HL-60 (cell line): ENCODE measurements at regions not wholly inside any gene's neighbourhood (a gene's known extent, or its start where the extent isn't known, plus 50 kb on each side); places are given as distances from the start of the nearest gene placed in this dataset.

Experiments used
- CTCF ChIP-seq: IDR thresholded peaks from one replicate; pipeline ENCODE4 v1.5.1; 2011; ENCODE audit warnings: low read length, control low read depth, inconsistent platforms; ENCODE audit not compliant: insufficient read depth
- GABPA ChIP-seq: IDR thresholded peaks from 2 replicates; pipeline ENCODE4 v1.6.1; 2012; ENCODE audit warnings: low read depth
- POLR2AphosphoS5 ChIP-seq: IDR thresholded peaks from 2 replicates; pipeline ENCODE4 v1.6.1; 2012; ENCODE audit warnings: low read depth

- TF ChIP-seq CTCF (no peak), GABPA (no peak), POLR2AphosphoS5 (no peak)
These were observed 54.2 kb downstream of the ATXN3L start for GRCh38 chrX:13265549-13266132.
